RWPE2 (cell line): ENCODE measurements at regions not wholly inside any gene's neighbourhood (a gene's known extent, or its start where the extent isn't known, plus 50 kb on each side); places are given as distances from the start of the nearest gene placed in this dataset.

ENCODE experiments used
- ATAC-seq: fragments of 200-7000 bp; cut with Tn5 transposase; 3 replicates; pipeline ENCODE4 v1.9.1; 2021; ENCODE audit warnings: low read depth
- DNase-seq: peaks from one replicate; pipeline ENCODE4 v3.0.0-alpha.2; 2020; ENCODE audit warnings: low spot score
- H3K27ac ChIP-seq: fragments of 450-650 bp; 2 replicates; pipeline ENCODE4 v1.5.1; 2017; ENCODE audit warnings: mild to moderate bottlenecking; ENCODE audit not compliant: poor library complexity, severe bottlenecking
- H3K27me3 ChIP-seq: fragments of 250-450 bp; sonication (Bioruptor Pico); 2 replicates; pipeline ENCODE4 v1.5.1; 2021; ENCODE audit warnings: mild to moderate bottlenecking, moderate library complexity; ENCODE audit not compliant: insufficient read depth, poor library complexity, severe bottlenecking
- H3K36me3 ChIP-seq: fragments of 250-450 bp; sonication (Bioruptor Pico); 2 replicates; pipeline ENCODE4 v1.5.1; 2020; ENCODE audit warnings: low read depth, mild to moderate bottlenecking, moderate library complexity
- H3K4me1 ChIP-seq: fragments of 250-450 bp; sonication (Bioruptor Pico); 2 replicates; pipeline ENCODE4 v1.5.1; 2021; ENCODE audit warnings: mild to moderate bottlenecking, moderate library complexity; ENCODE audit not compliant: insufficient read depth, poor library complexity, severe bottlenecking
- H3K4me3 ChIP-seq: fragments of 250-450 bp; sonication (Bioruptor Pico); 2 replicates; pipeline ENCODE4 v1.5.1; 2021; ENCODE audit warnings: mild to moderate bottlenecking, moderate library complexity; ENCODE audit not compliant: severe bottlenecking
- H3K9me3 ChIP-seq: fragments of 250-450 bp; sonication (Bioruptor Pico); 2 replicates; pipeline ENCODE4 v1.5.1; 2021; ENCODE audit warnings: mild to moderate bottlenecking, moderate library complexity; ENCODE audit not compliant: severe bottlenecking
- TF ChIP-seq, protein P1 (sequence below): fragments of 450-650 bp; IDR thresholded peaks from one replicate; pipeline ENCODE4 v1.5.1; 2017; ENCODE audit warnings: mild to moderate bottlenecking, moderate library complexity; ENCODE audit not compliant: poor library complexity, severe bottlenecking

DNA sequence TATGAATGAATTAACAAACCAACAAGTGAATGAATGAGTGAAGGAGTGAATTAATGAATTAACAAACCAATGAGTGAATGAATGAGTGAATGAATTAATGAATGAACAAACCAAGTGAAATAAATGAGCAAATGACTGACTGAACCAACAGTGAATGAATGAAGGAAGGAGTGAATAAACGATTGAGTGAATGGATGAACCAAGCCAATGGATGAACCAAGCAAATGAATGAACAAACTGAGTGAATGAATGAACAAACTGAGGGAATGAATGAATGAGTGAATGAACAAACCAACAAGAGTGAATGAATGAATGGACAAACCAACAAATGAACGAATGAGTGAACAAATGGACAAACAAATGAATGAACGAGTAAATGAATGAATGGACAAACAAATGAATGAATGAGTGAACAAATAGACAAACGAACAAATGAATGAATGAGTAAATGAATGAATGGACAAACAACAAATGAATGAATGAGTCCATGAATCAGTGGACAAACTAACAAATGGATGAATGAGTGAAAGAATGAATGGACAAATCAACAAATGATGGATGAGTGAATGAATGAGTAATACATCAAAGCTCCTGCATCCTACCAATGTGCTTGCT lies 69.5 kb downstream of the NPTX2 start:
- DNase-seq (no peak), ATAC-seq (no peak)
- Histone ChIP-seq H3K27me3 (peaks cover 3% of the 10 kb centered on the region), H3K9me3 (no peaks in the 10 kb centered on the region), H3K4me1 (no peaks in the 10 kb centered on the region), H3K36me3 (no peaks in the 10 kb centered on the region), H3K27ac (no peak overlapping the region), H3K4me3 (no peak overlapping the region)
- TF ChIP-seq, protein P1, sequence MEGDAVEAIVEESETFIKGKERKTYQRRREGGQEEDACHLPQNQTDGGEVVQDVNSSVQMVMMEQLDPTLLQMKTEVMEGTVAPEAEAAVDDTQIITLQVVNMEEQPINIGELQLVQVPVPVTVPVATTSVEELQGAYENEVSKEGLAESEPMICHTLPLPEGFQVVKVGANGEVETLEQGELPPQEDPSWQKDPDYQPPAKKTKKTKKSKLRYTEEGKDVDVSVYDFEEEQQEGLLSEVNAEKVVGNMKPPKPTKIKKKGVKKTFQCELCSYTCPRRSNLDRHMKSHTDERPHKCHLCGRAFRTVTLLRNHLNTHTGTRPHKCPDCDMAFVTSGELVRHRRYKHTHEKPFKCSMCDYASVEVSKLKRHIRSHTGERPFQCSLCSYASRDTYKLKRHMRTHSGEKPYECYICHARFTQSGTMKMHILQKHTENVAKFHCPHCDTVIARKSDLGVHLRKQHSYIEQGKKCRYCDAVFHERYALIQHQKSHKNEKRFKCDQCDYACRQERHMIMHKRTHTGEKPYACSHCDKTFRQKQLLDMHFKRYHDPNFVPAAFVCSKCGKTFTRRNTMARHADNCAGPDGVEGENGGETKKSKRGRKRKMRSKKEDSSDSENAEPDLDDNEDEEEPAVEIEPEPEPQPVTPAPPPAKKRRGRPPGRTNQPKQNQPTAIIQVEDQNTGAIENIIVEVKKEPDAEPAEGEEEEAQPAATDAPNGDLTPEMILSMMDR: no peak

DNA sequence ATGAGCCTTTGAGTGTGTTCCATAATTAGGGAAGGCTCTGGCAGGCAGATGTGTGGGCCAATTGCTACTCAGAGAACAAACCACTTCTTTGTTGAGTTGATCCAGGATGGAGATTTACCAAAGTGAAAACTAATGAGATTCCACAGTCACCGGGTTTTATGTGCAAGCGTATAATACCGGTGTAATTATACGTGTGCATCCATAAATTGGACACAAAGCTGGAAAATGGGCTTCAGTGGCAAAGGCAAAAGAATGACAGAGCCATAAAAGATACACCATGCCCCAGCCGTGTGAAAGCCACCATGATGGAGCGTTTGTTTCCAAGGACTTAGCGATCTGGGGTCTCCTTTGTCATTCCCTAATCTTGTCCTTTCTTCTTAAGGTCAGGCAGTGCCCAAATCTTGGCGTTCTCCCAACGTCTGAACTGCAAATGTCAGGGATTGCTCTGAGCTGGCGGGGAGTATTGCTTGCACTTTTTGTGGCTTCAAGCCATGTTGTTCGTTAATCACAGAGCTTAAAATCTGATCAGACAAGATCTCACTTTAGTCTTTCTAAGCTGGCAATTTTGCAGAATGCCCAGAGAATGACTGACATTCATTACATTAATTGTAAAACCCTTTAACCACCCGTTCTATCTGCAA lies 70.1 kb downstream of the NPTX2 start:
- Histone ChIP-seq H3K4me3 (no peak overlapping the region), H3K9me3 (no peaks in the 10 kb centered on the region), H3K27ac (no peak overlapping the region), H3K27me3 (peaks cover 3% of the 10 kb centered on the region), H3K36me3 (no peaks in the 10 kb centered on the region), H3K4me1 (no peaks in the 10 kb centered on the region)
- TF ChIP-seq, protein P1: no peak
- DNase-seq (no peak), ATAC-seq (no peak)

DNA sequence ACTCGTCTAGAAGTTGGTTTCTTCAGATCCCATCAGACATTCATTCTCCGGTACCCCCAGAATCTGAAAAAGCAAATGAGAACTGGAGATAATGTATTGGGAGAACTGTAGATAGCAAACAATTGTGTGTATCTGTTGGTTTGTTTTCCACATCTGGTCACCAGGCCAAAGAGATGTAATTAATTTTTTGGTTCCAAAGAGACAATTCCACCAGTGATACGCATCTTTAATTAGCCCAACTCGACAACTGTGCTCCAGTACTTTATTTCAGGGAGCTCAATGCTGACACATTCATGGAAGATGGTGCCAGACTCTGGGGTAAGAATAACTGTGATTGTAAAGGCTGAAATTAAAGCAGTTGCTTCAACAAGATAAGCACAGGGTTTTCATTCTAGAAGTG lies 74.5 kb downstream of the NPTX2 start:
- Histone ChIP-seq H3K27ac (no peak overlapping the region), H3K4me3 (no peak overlapping the region), H3K27me3 (peaks cover under 1% of the 10 kb centered on the region), H3K9me3 (no peaks in the 10 kb centered on the region), H3K4me1 (no peaks in the 10 kb centered on the region), H3K36me3 (no peaks in the 10 kb centered on the region)
- no peak for DNase-seq
- TF ChIP-seq, protein P1: no peak
- no peak for ATAC-seq

DNA sequence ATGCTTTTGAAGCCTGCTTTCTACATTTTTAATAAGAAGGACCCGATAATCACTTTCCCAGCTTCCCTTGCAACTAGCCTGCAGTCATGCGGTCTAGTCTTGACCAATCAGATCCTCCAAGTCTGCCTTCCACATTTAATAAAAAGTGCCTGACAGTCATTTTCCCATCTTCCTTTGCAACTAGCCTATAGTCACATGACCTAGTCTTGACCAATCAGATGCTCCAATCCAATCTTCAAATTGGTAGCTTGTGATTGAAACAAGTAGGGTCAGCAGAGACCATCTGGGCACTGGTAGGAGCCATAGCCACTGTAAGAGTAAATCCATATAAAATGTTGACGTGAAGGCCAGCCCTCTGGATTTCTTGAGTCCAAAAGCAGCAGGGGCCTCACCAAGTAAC lies 80.0 kb downstream of the NPTX2 start:
- DNase-seq: no peak
- Histone ChIP-seq H3K27ac (no peak overlapping the region), H3K27me3 (no peaks in the 10 kb centered on the region), H3K36me3 (no peaks in the 10 kb centered on the region), H3K9me3 (no peaks in the 10 kb centered on the region), H3K4me3 (no peak overlapping the region), H3K4me1 (no peaks in the 10 kb centered on the region)
- TF ChIP-seq, protein P1: no peak
- ATAC-seq: no peak
